CD14-positive monocyte (primary cell): ENCODE measurements at regions not wholly inside any gene's neighbourhood (a gene's known extent, or its start where the extent isn't known, plus 50 kb on each side); places are given as distances from the start of the nearest gene placed in this dataset.

Experiments used
- DNase-seq, 3 donors: peaks; one replicate each; pipeline ENCODE4 v3.0.0-alpha.2; 2011 to 2022
- H2AFZ ChIP-seq: 2 replicates; pipeline ENCODE4 v1.6.0; 2012; ENCODE audit warnings: mild to moderate bottlenecking, low read depth, low read length, inconsistent platforms; ENCODE audit not compliant: insufficient read depth, poor library complexity, severe bottlenecking
- H3K27ac ChIP-seq, 2 donors: 1 replicate in 1 of 2; 2 replicates in 1 of 2; pipeline ENCODE4 v1.5.1; 2012 to 2013; ENCODE audit warnings: low read length in 2 of 2, control low read depth in 1 of 2, inconsistent platforms in 1 of 2, low read depth in 1 of 2, mild to moderate bottlenecking in 1 of 2
- H3K27me3 ChIP-seq, 2 donors: one replicate each; pipeline versions ENCODE4 v1.6.0 to v1.6.1; 2011 to 2013; ENCODE audit warnings: low read length in 2 of 2; ENCODE audit not compliant: control insufficient read depth in 2 of 2, insufficient read depth in 2 of 2
- H3K36me3 ChIP-seq, 2 donors: replicated peaks in 1 of 2; 1 replicate in 1 of 2; 2 replicates in 1 of 2; pipeline versions ENCODE4 v1.5.1 to v1.6.1; 2012 to 2013; ENCODE audit warnings: low read length in 2 of 2, control low read depth in 1 of 2, inconsistent platforms in 1 of 2, mild to moderate bottlenecking in 1 of 2; ENCODE audit not compliant: insufficient read depth in 2 of 2, control insufficient read depth in 1 of 2
- H3K4me1 ChIP-seq, 2 donors: 1 replicate in 1 of 2; 2 replicates in 1 of 2; pipeline versions ENCODE4 v1.5.1 to v1.6.1; 2012 to 2013; ENCODE audit warnings: low read length in 2 of 2, control low read depth in 1 of 2, inconsistent platforms in 1 of 2, mild to moderate bottlenecking in 1 of 2, moderate library complexity in 1 of 2; ENCODE audit not compliant: insufficient read depth in 2 of 2, control insufficient read depth in 1 of 2
- H3K4me2 ChIP-seq: replicated peaks from 2 replicates; pipeline ENCODE3; 2012; ENCODE audit warnings: low read length, moderate library complexity, mild to moderate bottlenecking; ENCODE audit not compliant: poor library complexity, severe bottlenecking; ENCODE audit errors: extremely low read depth
- H3K4me3 ChIP-seq, 3 experiments: fragments of 200-600 bp in 1 of 3; sonication (generic) in 1 of 3; replicated peaks in 1 of 3; 1 replicate in 2 of 3; 2 replicates in 1 of 3; pipeline ENCODE4 v1.5.1; 2011 to 2013; ENCODE audit warnings: low read length in 3 of 3, mild to moderate bottlenecking in 3 of 3, control low read depth in 2 of 3, low read depth in 2 of 3, inconsistent platforms in 1 of 3, moderate library complexity in 1 of 3
- H3K79me2 ChIP-seq: 2 replicates; pipeline ENCODE4 v1.6.0; 2012; ENCODE audit warnings: mild to moderate bottlenecking, control low read depth, inconsistent platforms, low read length, moderate library complexity; ENCODE audit not compliant: insufficient read depth
- H3K9ac ChIP-seq: 2 replicates; pipeline ENCODE4 v1.6.0; 2017; ENCODE audit warnings: low read length, mild to moderate bottlenecking; ENCODE audit not compliant: insufficient read depth, poor library complexity, severe bottlenecking
- H3K9me3 ChIP-seq, 2 donors: replicated peaks in 1 of 2; 1 replicate in 1 of 2; 2 replicates in 1 of 2; pipeline versions ENCODE4 v1.5.1 to v1.6.1; 2012 to 2013; ENCODE audit warnings: low read length in 2 of 2, control low read depth in 1 of 2; ENCODE audit not compliant: control insufficient read depth in 1 of 2, insufficient read depth in 1 of 2
- H4K20me1 ChIP-seq: 2 replicates; pipeline ENCODE4 v1.6.0; 2012; ENCODE audit warnings: mild to moderate bottlenecking, low read length, control low read depth, moderate library complexity; ENCODE audit not compliant: insufficient read depth
- H3K27ac Mint-ChIP-seq, 7 donors: one replicate each; pipeline ENCODE4 v1.8.0; 2020; ENCODE audit warnings: mild to moderate bottlenecking in 7 of 7, mixed read lengths in 7 of 7, moderate library complexity in 6 of 7, inconsistent platforms in 2 of 7
- H3K27me3 Mint-ChIP-seq, 3 donors: one replicate each; pipeline ENCODE4 v1.8.0; 2021 to 2022; ENCODE audit warnings: low read depth in 3 of 3, mild to moderate bottlenecking in 3 of 3, mixed read lengths in 3 of 3, moderate library complexity in 3 of 3, inconsistent platforms in 1 of 3
- H3K36me3 Mint-ChIP-seq, 2 donors: one replicate each; pipeline ENCODE4 v1.8.0; 2020; ENCODE audit warnings: mixed read lengths in 2 of 2, inconsistent platforms in 1 of 2, mild to moderate bottlenecking in 1 of 2
- H3K4me1 Mint-ChIP-seq: one replicate; pipeline ENCODE4 v1.8.0; 2020; ENCODE audit warnings: mild to moderate bottlenecking, mixed read lengths
- H3K4me3 Mint-ChIP-seq, 2 donors: one replicate each; pipeline ENCODE4 v1.8.0; 2020; ENCODE audit warnings: mild to moderate bottlenecking in 2 of 2, mixed read lengths in 2 of 2, moderate library complexity in 1 of 2
- H3K9me3 Mint-ChIP-seq, 7 donors: one replicate each; pipeline ENCODE4 v1.8.0; 2020 to 2022; ENCODE audit warnings: mixed read lengths in 7 of 7, mild to moderate bottlenecking in 6 of 7, moderate library complexity in 6 of 7, inconsistent platforms in 2 of 7
- CTCF ChIP-seq: fragments of 200-600 bp; IDR thresholded peaks from one replicate; pipeline ENCODE4 v1.8.0; 2022; ENCODE audit warnings: antibody characterized with exemption, mild to moderate bottlenecking
- WGBS: methylation state at CpG from one replicate; pipeline ENCODE4 v1.1.5; 2013; ENCODE audit warnings: missing lambda C conversion rate; ENCODE audit not compliant: insufficient coverage; 5-methylcytosine and 5-hydroxymethylcytosine counted together
- intact Hi-C, 2 donors: fragments of 100-400 bp; cut with micrococcal nuclease; formaldehyde crosslinking; loops; one replicate each; pipeline versions ENCODE4 v1.15.0 to v1.15.1; 2023

DNA sequence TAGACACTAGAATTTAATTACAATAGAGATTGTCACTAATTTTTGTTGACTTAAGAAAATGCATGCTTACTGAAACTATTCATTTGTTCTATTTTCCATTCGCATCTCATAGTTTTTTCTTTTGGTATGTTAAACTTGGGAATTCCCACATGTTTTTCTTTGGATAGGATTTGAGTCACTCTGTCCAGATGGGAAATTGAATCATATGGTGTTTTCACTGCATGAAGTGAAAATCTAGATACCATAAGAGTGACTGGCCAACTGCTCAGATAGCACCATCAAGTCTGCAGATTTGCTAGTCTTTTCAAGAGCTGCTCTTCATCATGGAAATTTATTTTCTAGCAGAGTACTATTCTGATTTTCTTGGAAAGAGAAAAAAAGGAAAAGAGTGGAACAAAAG, 172.6 kb downstream of the FAM47B start:
- intact Hi-C loops, result no loop called here
- H3K9me3 Mint-ChIP-seq, result peaks cover 0 to 10% (median 3%) of the 10 kb centered on the region in 7 donors
- no peak overlapping the region for H3K9ac ChIP-seq

GRCh38 chrX:35122756-35123155, 180.2 kb downstream of the FAM47B start:
- no peaks in the 10 kb centered on the region for H3K27me3 Mint-ChIP-seq
- no peak overlapping the region for H3K9ac ChIP-seq
- no CpG with 5 or more reads among the region's 1 CpG for WGBS
- no peaks in the 10 kb centered on the region for H3K27me3 ChIP-seq
- no peaks in the 10 kb centered on the region for H3K4me1 Mint-ChIP-seq
- H4K20me1 ChIP-seq, result no peaks in the 10 kb centered on the region
- no peaks in the 10 kb centered on the region for H3K9me3 ChIP-seq
- DNase-seq, result no peak
- no peaks in the 10 kb centered on the region for H3K9me3 Mint-ChIP-seq
- no peaks in the 10 kb centered on the region for H3K79me2 ChIP-seq
- no peaks in the 10 kb centered on the region for H3K4me1 ChIP-seq
- no peak overlapping the region for H3K27ac Mint-ChIP-seq
- no peak overlapping the region for H3K4me3 ChIP-seq
- no peaks in the 10 kb centered on the region for H3K36me3 Mint-ChIP-seq
- no peak overlapping the region for H3K4me3 Mint-ChIP-seq
- no peaks in the 10 kb centered on the region for H3K36me3 ChIP-seq
- no peak overlapping the region for H3K4me2 ChIP-seq
- no peak overlapping the region for H3K27ac ChIP-seq
- intact Hi-C loops, result no loop called here
- no peak overlapping the region for H2AFZ ChIP-seq
- TF ChIP-seq CTCF, result no peak

More for the DNA sequence above, 172.6 kb downstream of the FAM47B start:
- Histone ChIP-seq H3K27ac (no peak overlapping the region), H3K4me3 (no peak overlapping the region), H3K9me3 (no peaks in the 10 kb centered on the region), H3K27me3 (no peaks in the 10 kb centered on the region), H4K20me1 (no peaks in the 10 kb centered on the region), H3K4me2 (no peak overlapping the region), H3K36me3 (no peaks in the 10 kb centered on the region), H3K79me2 (no peaks in the 10 kb centered on the region), H2AFZ (no peak overlapping the region), H3K4me1 (no peaks in the 10 kb centered on the region)
- TF ChIP-seq CTCF, result no peak
- no peak for DNase-seq
- no CpG with 5 or more reads among the region's 1 CpG for WGBS
- Mint-ChIP-seq H3K36me3 (no peaks in the 10 kb centered on the region), H3K27ac (no peak overlapping the region), H3K27me3 (peaks cover 0 to 1% (median 0%) of the 10 kb centered on the region in 3 donors), H3K4me1 (no peaks in the 10 kb centered on the region), H3K4me3 (no peak overlapping the region)
